ENCODE measurements at regions not wholly inside any gene's neighbourhood (a gene's known extent, or its start where the extent isn't known, plus 50 kb on each side); places are given as distances from the start of the nearest gene placed in this dataset.

DNA sequence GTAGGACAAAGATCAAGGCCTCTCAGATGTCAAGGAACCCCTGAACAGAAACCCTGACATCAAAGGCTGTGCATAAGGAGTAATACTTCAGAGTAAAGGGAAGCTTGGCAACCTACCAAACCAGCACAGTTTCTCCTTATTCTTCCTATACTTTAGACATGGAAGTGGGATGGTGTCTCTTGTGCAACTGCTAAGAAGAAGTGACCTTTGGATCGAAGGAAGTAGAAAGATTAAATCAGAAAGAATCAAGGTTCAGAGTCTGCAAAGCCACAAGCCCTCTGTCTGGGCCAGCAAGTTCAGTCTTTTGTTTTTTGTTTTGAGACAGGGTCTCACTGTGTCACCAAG, 66.2 kb upstream of the SLC39A10 start (continued):
- no peak for TF ChIP-seq SAP30 (IDR thresholded peaks at IDR 0.05; ENCODE audit: insufficient read depth, insufficient replicate concordance, low read length)
- no peak for TF ChIP-seq ASH2L (IDR thresholded peaks at IDR 0.05; ENCODE audit: low read length)
- TF ChIP-seq NRF1 (IDR thresholded peaks at IDR 0.05; ENCODE audit: low read depth, low read length): no peak
- TF ChIP-seq E2F6 (IDR thresholded peaks at IDR 0.05): no peak
- TF ChIP-seq SUZ12 (IDR thresholded peaks at IDR 0.05; ENCODE audit: low read length): no peak
- TF ChIP-seq EZH2 (IDR thresholded peaks at IDR 0.05; ENCODE audit: low read depth, low read length, severe bottlenecking): no peak
